CD4-positive, alpha-beta memory T cell (primary cell): ENCODE measurements at regions not wholly inside any gene's neighbourhood (a gene's known extent, or its start where the extent isn't known, plus 50 kb on each side); places are given as distances from the start of the nearest gene placed in this dataset.

Experiments used
- CTCF ChIA-PET: fragments of 350-600 bp; sonication (Branson Sonifier 250); formaldehyde crosslinking; loops from one replicate; lab custom pipeline; 2021; ENCODE audit warnings: inconsistent platforms; ENCODE audit not compliant: partially characterized antibody; lab: Charles Lee
- POLR2A ChIA-PET: fragments of 350-600 bp; sonication (Branson Sonifier 250); formaldehyde crosslinking; loops from one replicate; lab custom pipeline; 2021; ENCODE audit not compliant: partially characterized antibody; lab: Charles Lee
- DNase-seq, 5 donors: peaks; one replicate each; pipeline versions ENCODE4 v3.0.0 to v3.0.0-alpha.2; 2020 to 2022; ENCODE audit warnings: mixed read lengths in 1 of 5
- H3K27ac ChIP-seq: one replicate; pipeline ENCODE4 v1.7.0; 2013; ENCODE audit warnings: low read depth, low read length
- H3K27me3 ChIP-seq: 2 replicates; pipeline ENCODE4 v1.7.0; 2013; ENCODE audit warnings: mild to moderate bottlenecking, low read length, moderate library complexity; ENCODE audit not compliant: insufficient read depth
- H3K36me3 ChIP-seq: 2 replicates; pipeline ENCODE4 v1.7.0; 2013; ENCODE audit warnings: mild to moderate bottlenecking, low read length, moderate library complexity; ENCODE audit not compliant: insufficient read depth
- H3K4me1 ChIP-seq: 2 replicates; pipeline ENCODE4 v1.7.0; 2013; ENCODE audit warnings: mild to moderate bottlenecking, low read length, moderate library complexity; ENCODE audit not compliant: insufficient read depth
- H3K4me3 ChIP-seq, 2 donors: one replicate each; pipeline ENCODE4 v1.7.0; 2013; ENCODE audit warnings: low read length in 2 of 2, mild to moderate bottlenecking in 1 of 2
- H3K9me3 ChIP-seq, 2 donors: one replicate each; pipeline ENCODE4 v1.7.0; 2013; ENCODE audit warnings: low read length in 2 of 2, control low read depth in 1 of 2; ENCODE audit not compliant: control insufficient read depth in 1 of 2
- H3K27ac Mint-ChIP-seq, 7 donors: one replicate each; pipeline ENCODE4 v1.8.0; 2020 to 2021; ENCODE audit warnings: mixed read lengths in 7 of 7, mild to moderate bottlenecking in 6 of 7, inconsistent platforms in 3 of 7, moderate library complexity in 3 of 7
- H3K27me3 Mint-ChIP-seq, 2 donors: one replicate each; pipeline ENCODE4 v1.8.0; 2020 to 2021; ENCODE audit warnings: mixed read lengths in 2 of 2
- H3K36me3 Mint-ChIP-seq, 2 donors: one replicate each; pipeline ENCODE4 v1.8.0; 2020 to 2021; ENCODE audit warnings: mixed read lengths in 2 of 2, inconsistent platforms in 1 of 2, mild to moderate bottlenecking in 1 of 2
- H3K4me1 Mint-ChIP-seq, 4 donors: one replicate each; pipeline ENCODE4 v1.8.0; 2020 to 2021; ENCODE audit warnings: mixed read lengths in 4 of 4, mild to moderate bottlenecking in 1 of 4
- H3K4me3 Mint-ChIP-seq, 8 donors: one replicate each; pipeline ENCODE4 v1.8.0; 2020 to 2021; ENCODE audit warnings: mixed read lengths in 8 of 8, mild to moderate bottlenecking in 7 of 8, moderate library complexity in 6 of 8, inconsistent platforms in 3 of 8
- H3K9me3 Mint-ChIP-seq, 8 donors: one replicate each; pipeline ENCODE4 v1.8.0; 2020 to 2021; ENCODE audit warnings: mixed read lengths in 8 of 8, mild to moderate bottlenecking in 5 of 8, inconsistent platforms in 3 of 8, moderate library complexity in 1 of 8
- intact Hi-C: fragments of 100-400 bp; cut with micrococcal nuclease; formaldehyde crosslinking; loops from one replicate; pipeline ENCODE4 v1.15.1; 2023

DNA sequence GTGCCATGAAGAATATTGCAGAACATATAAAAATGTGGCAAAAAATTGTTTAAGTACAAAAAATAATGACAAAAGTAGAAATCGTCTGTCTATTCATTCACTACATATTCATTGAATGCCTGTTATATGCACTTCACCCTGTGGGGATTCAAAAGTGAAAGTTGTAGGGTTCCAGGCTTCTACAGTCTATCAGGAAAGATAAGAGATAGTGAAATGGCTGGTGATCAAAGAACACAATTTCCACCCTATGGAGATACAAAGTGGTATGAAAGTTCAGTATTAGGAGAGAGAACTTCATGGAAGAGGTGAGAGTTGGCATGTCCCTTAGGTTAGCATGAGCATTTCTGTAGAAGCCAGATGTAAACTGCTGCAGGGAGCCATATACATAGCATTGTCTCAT, 127.0 kb upstream of the PMFBP1 start:
- Mint-ChIP-seq H3K27ac (no peak overlapping the region), H3K4me3 (no peak overlapping the region), H3K27me3 (no peaks in the 10 kb centered on the region), H3K4me1 (no peaks in the 10 kb centered on the region), H3K9me3 (peaks cover 0 to 9% (median 0%) of the 10 kb centered on the region in 8 donors), H3K36me3 (no peaks in the 10 kb centered on the region)
- no peak overlapping the region for H3K27ac ChIP-seq
- no peaks in the 10 kb centered on the region for H3K36me3 ChIP-seq
- ChIA-PET POLR2A (no interaction called here), CTCF (no interaction called here)
- intact Hi-C loops: no loop called here
- H3K27me3 ChIP-seq: no peaks in the 10 kb centered on the region
- H3K9me3 ChIP-seq: no peaks in the 10 kb centered on the region
- H3K4me3 ChIP-seq: no peak overlapping the region
- H3K4me1 ChIP-seq: no peaks in the 10 kb centered on the region
- DNase-seq: no peak

DNA sequence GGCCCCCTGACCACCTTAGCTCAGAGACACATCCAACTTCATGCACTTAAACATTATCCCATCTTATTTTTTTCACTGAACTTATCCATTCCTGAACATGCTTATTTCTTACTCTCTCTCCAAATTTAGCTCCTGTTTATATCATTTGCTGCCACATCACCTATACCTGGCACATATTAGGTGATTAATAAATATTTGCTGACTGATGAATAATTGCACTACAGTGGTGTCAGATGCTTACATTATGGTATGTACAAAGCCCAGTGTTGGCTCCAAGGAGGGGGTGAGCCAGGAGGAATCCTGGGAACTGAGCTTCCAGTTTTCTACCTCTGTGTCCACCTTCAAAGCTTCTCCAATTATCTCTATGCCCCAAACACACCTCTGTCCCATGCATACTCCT, 124.0 kb upstream of the PMFBP1 start:
- H3K27me3 ChIP-seq: no peaks in the 10 kb centered on the region
- Mint-ChIP-seq H3K27ac (no peak overlapping the region), H3K4me1 (no peaks in the 10 kb centered on the region), H3K36me3 (no peaks in the 10 kb centered on the region), H3K27me3 (no peaks in the 10 kb centered on the region), H3K9me3 (no peaks in the 10 kb centered on the region), H3K4me3 (no peak overlapping the region)
- intact Hi-C loops: no loop called here
- H3K36me3 ChIP-seq: no peaks in the 10 kb centered on the region
- no peaks in the 10 kb centered on the region for H3K9me3 ChIP-seq
- ChIA-PET POLR2A (no interaction called here), CTCF (no interaction called here)
- H3K27ac ChIP-seq: no peak overlapping the region
- H3K4me1 ChIP-seq: no peaks in the 10 kb centered on the region
- no peak for DNase-seq
- no peak overlapping the region for H3K4me3 ChIP-seq

GRCh38 chr16:72291531-72291981, 119.6 kb upstream of the PMFBP1 start:
- no peaks in the 10 kb centered on the region for H3K27me3 Mint-ChIP-seq
- H3K9me3 ChIP-seq: no peaks in the 10 kb centered on the region
- ChIA-PET POLR2A (no interaction called here), CTCF (no interaction called here)
- intact Hi-C loops: no loop called here
- H3K4me1 ChIP-seq: no peaks in the 10 kb centered on the region
- no peak overlapping the region for H3K4me3 ChIP-seq
- H3K9me3 Mint-ChIP-seq: no peaks in the 10 kb centered on the region
- no peak overlapping the region for H3K4me3 Mint-ChIP-seq
- DNase-seq: no peak
- no peak overlapping the region for H3K27ac ChIP-seq
- no peaks in the 10 kb centered on the region for H3K36me3 ChIP-seq
- H3K4me1 Mint-ChIP-seq: no peaks in the 10 kb centered on the region
- no peak overlapping the region for H3K27ac Mint-ChIP-seq
- H3K27me3 ChIP-seq: no peaks in the 10 kb centered on the region
- no peaks in the 10 kb centered on the region for H3K36me3 Mint-ChIP-seq

GRCh38 chr16:72291121-72291520, 119.2 kb upstream of the PMFBP1 start:
- Histone ChIP-seq H3K27me3 (no peaks in the 10 kb centered on the region), H3K4me3 (no peak overlapping the region), H3K27ac (no peak overlapping the region), H3K4me1 (no peaks in the 10 kb centered on the region), H3K36me3 (no peaks in the 10 kb centered on the region), H3K9me3 (no peaks in the 10 kb centered on the region)
- no peaks in the 10 kb centered on the region for H3K36me3 Mint-ChIP-seq
- no peak overlapping the region for H3K4me3 Mint-ChIP-seq
- H3K27ac Mint-ChIP-seq: no peak overlapping the region
- H3K4me1 Mint-ChIP-seq: no peaks in the 10 kb centered on the region
- ChIA-PET CTCF (no interaction called here), POLR2A (no interaction called here)
- no peaks in the 10 kb centered on the region for H3K27me3 Mint-ChIP-seq
- no peak for DNase-seq
- intact Hi-C loops: no loop called here
- peaks cover 0 to 2% (median 0%) of the 10 kb centered on the region in 8 donors for H3K9me3 Mint-ChIP-seq

- Histone ChIP-seq H3K4me3 (no peak overlapping the region), H3K27ac (no peak overlapping the region), H3K4me1 (no peaks in the 10 kb centered on the region), H3K27me3 (no peaks in the 10 kb centered on the region), H3K36me3 (no peaks in the 10 kb centered on the region), H3K9me3 (no peaks in the 10 kb centered on the region)
- H3K27me3 Mint-ChIP-seq: no peaks in the 10 kb centered on the region
- POLR2A ChIA-PET: no interaction called here
- H3K4me1 Mint-ChIP-seq: no peaks in the 10 kb centered on the region
- H3K27ac Mint-ChIP-seq: no peak overlapping the region
- no peak overlapping the region for H3K4me3 Mint-ChIP-seq
- no peak for DNase-seq
- H3K9me3 Mint-ChIP-seq: peaks cover 0 to 2% (median 0%) of the 10 kb centered on the region in 8 donors
- CTCF ChIA-PET: no interaction called here
- intact Hi-C loops: no loop called here
- H3K36me3 Mint-ChIP-seq: no peaks in the 10 kb centered on the region
Measured at GRCh38 chr16:72287649-72288048, 115.7 kb upstream of the PMFBP1 start.

DNA sequence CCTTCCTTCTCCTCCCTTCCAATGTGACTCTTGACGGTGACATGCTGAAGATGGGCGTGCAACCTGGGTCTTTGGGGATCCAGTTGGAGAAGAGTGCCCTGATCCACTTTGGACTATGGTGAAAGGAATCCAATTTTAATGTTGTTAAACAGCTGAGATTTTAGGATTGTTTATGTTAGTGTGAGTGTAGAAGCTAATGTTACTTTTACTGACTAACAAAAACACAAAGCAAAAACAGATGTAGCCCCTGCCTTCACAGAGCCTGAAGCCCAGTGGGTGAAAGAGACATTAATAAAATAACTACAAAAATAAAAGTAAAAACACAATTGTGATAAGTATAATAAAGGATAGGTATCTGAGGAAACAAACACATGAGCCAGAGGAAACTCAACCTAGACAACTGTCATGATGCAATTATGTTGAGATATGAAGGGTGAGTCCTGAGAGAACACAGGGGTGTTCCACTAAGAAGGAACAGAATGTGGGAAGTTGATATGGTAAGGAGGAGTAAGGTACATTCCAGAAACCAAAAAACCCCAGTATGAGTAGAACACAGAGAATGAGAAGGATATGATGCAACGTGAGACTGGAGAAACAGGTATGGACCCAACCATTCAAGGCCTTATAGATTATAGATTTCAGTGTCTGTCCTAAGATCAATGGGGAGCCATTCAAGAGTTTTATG, 115.1 kb upstream of the PMFBP1 start:
- Histone ChIP-seq H3K4me3 (no peak overlapping the region), H3K4me1 (no peaks in the 10 kb centered on the region), H3K27ac (no peak overlapping the region), H3K36me3 (no peaks in the 10 kb centered on the region), H3K27me3 (no peaks in the 10 kb centered on the region), H3K9me3 (no peaks in the 10 kb centered on the region)
- no peaks in the 10 kb centered on the region for H3K4me1 Mint-ChIP-seq
- no peak overlapping the region for H3K27ac Mint-ChIP-seq
- intact Hi-C loops: no loop called here
- no peaks in the 10 kb centered on the region for H3K27me3 Mint-ChIP-seq
- no peaks in the 10 kb centered on the region for H3K36me3 Mint-ChIP-seq
- CTCF ChIA-PET: no interaction called here
- peaks cover 0 to 2% (median 0%) of the 10 kb centered on the region in 8 donors for H3K9me3 Mint-ChIP-seq
- no peak for DNase-seq
- no peak overlapping the region for H3K4me3 Mint-ChIP-seq
- POLR2A ChIA-PET: no interaction called here

- no peaks in the 10 kb centered on the region for H3K36me3 Mint-ChIP-seq
- no peak overlapping the region for H3K4me3 ChIP-seq
- no peaks in the 10 kb centered on the region for H3K27me3 ChIP-seq
- intact Hi-C loops: no loop called here
- DNase-seq: no peak
- POLR2A ChIA-PET: no interaction called here
- H3K4me1 Mint-ChIP-seq: no peaks in the 10 kb centered on the region
- no peak overlapping the region for H3K27ac Mint-ChIP-seq
- no peaks in the 10 kb centered on the region for H3K9me3 ChIP-seq
- H3K4me3 Mint-ChIP-seq: no peak overlapping the region
- peaks cover 0 to 2% (median 0%) of the 10 kb centered on the region in 8 donors for H3K9me3 Mint-ChIP-seq
- H3K27ac ChIP-seq: no peak overlapping the region
- H3K27me3 Mint-ChIP-seq: no peaks in the 10 kb centered on the region
- CTCF ChIA-PET: no interaction called here
- no peaks in the 10 kb centered on the region for H3K4me1 ChIP-seq
- H3K36me3 ChIP-seq: no peaks in the 10 kb centered on the region
Measured at GRCh38 chr16:72285728-72286127, 113.8 kb upstream of the PMFBP1 start.
